Activated CD4-positive, alpha-beta T cell treated with anti-CD3 and anti-CD28 coated beads, Interleukin-2, amount 50 U/mL, for 24 hours (primary cell): ENCODE measurements at regions not wholly inside any gene's neighbourhood (a gene's known extent, or its start where the extent isn't known, plus 50 kb on each side); places are given as distances from the start of the nearest gene placed in this dataset.

ENCODE experiments used
- DNase-seq, 2 donors: peaks; one replicate each; pipeline ENCODE4 v3.0.0-alpha.2; 2020; ENCODE audit warnings: low read depth in 1 of 2, low spot score in 1 of 2

- DNase-seq: peak; percentile 3 to 13
Observed at GRCh38 chr6:44704240-44705150, 317.0 kb downstream of the CDC5L start.

- no peak for DNase-seq
Observed at GRCh38 chr6:44705596-44705995, 318.1 kb downstream of the CDC5L start.

GRCh38 chr6:44706011-44706410, 318.5 kb downstream of the CDC5L start:
- no peak for DNase-seq

DNA sequence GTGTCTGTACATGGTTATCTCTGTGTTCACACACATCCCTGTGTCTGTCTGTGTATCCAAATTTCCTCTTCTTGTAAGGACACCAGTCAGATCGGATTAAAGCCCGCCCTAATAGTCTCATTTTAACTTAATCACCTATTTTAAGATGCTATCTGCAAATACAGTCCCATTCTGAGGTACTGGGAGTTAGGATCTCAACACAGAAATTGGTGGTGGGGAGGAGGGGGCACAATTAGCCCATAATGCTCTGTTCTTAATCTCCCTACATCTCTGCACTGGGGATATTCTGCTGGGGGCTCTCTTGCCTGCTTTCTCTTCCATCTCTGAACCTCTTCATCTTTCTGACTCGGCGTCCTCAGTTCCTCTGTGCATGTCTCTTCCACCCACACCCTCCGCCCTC, 320.7 kb downstream of the CDC5L start:
- DNase-seq: no peak

DNA sequence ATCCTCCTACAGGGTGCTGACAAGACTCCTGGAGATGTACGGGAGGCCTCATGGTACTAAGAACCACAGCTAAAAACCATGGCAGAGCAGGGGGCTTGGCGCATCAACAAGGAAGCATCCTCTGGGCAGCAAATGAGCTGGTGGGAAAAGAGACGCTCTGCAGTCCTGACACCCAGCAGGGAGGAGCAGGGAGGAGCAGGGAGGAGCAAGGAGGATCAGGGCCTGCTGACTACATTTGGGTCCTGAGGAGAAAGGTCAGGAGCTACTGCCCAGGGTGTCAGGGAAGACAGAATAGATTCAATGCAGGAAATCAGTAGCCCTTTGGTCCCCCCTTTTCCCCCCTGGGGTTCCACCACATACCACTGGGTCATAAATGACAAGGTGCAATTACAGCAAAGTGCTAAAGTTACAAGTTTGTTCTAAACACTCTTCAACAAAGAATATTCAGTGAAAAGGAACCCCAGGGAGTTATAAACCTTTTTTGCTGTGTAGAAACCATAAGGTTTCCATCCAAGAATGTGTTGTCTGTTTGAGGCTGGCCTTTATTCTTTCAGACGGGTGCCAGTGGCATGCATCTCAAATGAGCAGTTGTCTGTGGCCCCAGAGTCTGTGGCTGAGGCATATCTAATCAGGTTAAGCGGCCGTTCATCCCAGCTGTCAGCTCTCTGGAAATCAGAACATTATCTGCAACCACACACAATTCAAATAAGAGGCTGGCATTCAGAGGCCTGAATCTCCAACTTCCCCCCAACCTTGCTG, 325.0 kb downstream of the CDC5L start:
- DNase-seq: no peak

GRCh38 chr6:44715188-44715587, 327.7 kb downstream of the CDC5L start:
- DNase-seq: no peak

DNA sequence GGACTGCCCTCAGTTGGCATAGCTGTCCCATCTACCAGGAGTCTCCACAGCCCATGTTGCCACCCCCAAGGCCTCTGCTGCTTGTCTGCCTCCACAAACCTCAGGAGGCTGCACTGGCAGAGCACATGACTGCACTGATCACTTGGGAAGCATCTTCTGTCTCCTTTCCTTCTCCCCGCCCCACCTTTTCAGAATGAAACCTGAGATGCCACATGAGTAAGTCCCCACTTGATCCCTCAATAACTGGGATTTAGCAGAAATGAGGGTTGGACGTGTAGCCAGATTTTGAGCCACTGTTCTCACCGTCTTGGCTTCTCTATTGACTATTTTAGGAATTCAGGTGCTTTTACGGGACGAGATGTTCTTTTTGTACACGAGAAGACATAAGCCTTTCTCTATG, 328.4 kb downstream of the CDC5L start:
- DNase-seq: no peak

GRCh38 chr6:44717431-44717830, 329.9 kb downstream of the CDC5L start:
- no peak for DNase-seq

- DNase-seq: no peak
Observed at GRCh38 chr6:44721954-44722578, 334.6 kb downstream of the CDC5L start.

GRCh38 chr6:44722736-44723135, 335.2 kb downstream of the CDC5L start:
- no peak for DNase-seq

GRCh38 chr6:44723439-44724197, 336.1 kb downstream of the CDC5L start:
- no peak for DNase-seq

- no peak for DNase-seq
Observed at GRCh38 chr6:44725070-44725469, 337.6 kb downstream of the CDC5L start.

DNA sequence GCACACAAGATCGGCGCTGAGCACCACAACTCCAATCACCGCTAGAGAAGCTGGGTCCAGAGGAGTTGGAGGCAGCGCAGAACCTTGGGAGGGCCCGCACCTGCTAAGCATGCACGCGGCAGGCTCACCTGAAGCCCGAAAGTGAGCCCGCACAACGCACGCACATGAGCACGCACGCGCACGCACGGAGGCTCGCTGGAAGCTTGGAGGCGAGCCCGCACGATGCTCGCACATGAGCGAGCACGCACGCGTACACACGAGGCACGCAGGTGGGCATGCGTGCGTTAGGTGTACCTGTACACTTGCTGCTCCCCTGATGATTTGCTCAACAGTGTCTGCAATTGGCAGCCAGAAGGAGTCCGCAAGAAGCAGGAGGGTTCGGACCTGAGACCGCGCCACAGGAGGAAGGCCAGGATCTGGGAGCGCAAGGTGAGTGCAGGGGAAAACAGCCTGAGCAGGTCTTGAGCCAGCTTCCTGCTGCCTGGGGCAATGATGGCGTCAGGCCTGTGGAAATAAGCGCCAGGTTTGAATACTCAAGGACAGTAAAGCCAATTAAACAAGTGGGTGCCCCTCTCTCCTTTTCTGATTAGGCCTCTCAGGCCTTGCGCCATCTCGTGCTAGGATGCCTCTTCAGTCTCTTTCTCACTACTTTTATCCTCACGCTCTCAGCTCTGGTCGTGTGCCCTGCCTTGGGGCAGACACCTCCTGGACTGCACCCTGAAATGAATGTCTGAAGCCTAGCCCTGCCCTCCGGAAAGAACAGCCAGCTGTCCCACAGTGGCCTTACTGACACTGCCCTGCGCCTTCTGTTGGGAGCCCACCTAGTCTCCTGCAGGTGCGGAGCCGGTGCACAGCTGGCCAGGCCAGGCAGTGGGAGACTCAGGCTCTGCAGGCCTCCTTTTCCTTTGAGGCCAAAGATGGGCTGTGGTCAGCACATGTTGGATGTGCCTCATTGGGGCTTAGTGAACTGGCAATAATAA, 340.4 kb downstream of the CDC5L start:
- DNase-seq: no peak

GRCh38 chr6:44730771-44731391, 343.4 kb downstream of the CDC5L start:
- no peak for DNase-seq

DNA sequence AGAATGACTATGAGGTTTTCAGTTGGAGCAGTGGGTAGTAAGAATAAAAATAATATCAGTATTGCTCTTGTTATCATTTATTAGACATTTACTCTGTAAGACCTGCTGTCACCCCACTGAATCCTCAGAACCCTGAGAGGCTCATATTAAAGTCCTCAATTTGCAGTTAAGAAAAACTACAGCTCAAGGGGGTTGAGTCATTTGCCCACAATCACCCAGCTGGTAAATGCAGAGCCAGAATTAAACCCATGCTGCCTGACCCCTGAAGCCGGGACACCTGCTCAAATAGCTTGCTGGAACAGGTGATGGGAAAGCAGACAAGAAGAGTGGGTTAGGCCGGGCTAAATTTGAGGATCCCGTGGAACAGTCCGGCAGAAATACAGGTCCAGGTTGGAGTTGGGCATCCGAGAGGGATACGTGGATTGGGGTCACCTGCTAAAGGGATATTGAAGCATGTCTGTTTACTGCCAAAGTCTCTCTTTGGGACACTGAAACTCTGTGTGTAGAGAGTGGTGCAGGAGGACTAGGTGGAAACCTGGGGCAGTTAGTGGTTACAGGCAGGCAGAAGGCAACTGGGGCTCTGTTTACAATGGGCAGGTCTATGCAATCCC, 344.1 kb downstream of the CDC5L start:
- DNase-seq: no peak

DNA sequence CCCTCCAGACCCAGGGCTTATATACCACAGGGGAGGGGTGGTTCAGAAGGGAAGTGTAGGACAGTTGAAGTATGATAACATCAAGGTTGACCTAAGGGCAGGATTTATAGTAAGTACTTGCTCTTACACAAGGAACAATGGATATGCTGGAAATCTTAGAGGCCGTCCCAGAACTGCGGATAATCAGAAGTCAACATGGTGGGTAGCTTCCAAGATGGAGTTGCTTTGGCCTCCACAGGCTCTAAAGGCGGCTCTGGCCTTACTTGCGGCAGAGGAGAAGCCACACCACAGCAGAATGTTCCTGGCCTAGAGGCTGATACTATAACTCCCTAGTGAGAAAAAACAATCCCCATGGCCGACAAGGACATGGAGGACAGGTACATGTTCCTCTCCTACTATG, 344.7 kb downstream of the CDC5L start:
- no peak for DNase-seq

DNA sequence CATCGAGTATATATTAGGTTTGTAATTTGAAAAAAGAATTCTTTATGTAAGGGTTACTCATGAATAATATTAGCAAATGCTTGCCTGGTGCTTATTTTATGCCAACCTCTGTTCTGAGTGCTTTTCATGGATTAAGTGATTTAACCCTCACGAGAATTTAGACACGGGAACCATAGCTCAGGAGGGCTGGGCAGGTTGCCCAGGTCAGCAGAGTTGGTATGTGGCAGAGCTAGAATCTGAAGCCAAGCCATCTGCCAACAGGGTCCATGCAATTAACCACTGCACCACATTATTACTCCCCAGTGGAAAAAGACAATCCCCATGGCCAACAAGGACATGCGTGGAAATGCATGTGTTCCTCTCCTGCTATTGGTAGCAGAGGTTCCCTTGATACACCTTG, 345.6 kb downstream of the CDC5L start:
- DNase-seq: no peak

GRCh38 chr6:44733868-44734267, 346.4 kb downstream of the CDC5L start:
- DNase-seq: no peak
